ENCODE measurements at regions not wholly inside any gene's neighbourhood (a gene's known extent, or its start where the extent isn't known, plus 50 kb on each side); places are given as distances from the start of the nearest gene placed in this dataset.

- no peak for TF ChIP-seq POLR2AphosphoS5 (IDR thresholded peaks at IDR 0.05; ENCODE audit: low read depth, low read length)
- no peak for TF ChIP-seq TAF1 (IDR thresholded peaks at IDR 0.05; ENCODE audit: low read depth, low read length)
Observed at GRCh38 chr13:85545771-85546170, 253.4 kb downstream of the SLITRK6 start.

Data from GM12891 (cell line).